HG02973 (cell line): ENCODE measurements at regions not wholly inside any gene's neighbourhood (a gene's known extent, or its start where the extent isn't known, plus 50 kb on each side); places are given as distances from the start of the nearest gene placed in this dataset.
"Not testable (repeated sequence)": the region's sequence is repeated elsewhere in the genome, so short reads cannot be mapped to it uniquely, and the experiment has no call there.

Experiments used
- ATAC-seq: cut with Tn5 transposase; IDR thresholded peaks from one replicate; pipeline ENCODE4 v1.9.1; 2021; ENCODE audit warnings: moderate library complexity; ENCODE audit not compliant: unreplicated experiment

- no peak for ATAC-seq
These were observed 402.5 kb downstream of the STK39 start for GRCh38 chr2:167844714-167845530.

- no peak for ATAC-seq
These were observed 403.7 kb downstream of the STK39 start for GRCh38 chr2:167843657-167844056.

GRCh38 chr2:167843217-167843616 is 404.2 kb downstream of the STK39 start:
- ATAC-seq: no peak

- ATAC-seq: no peak
These were observed 405.3 kb downstream of the STK39 start for GRCh38 chr2:167842047-167842446.

GRCh38 chr2:167835290-167835689 is 412.1 kb downstream of the STK39 start:
- not testable (repeated sequence) for ATAC-seq

GRCh38 chr2:167834707-167835106 is 412.7 kb downstream of the STK39 start:
- no peak for ATAC-seq

- no peak for ATAC-seq
These were observed 414.1 kb downstream of the STK39 start for GRCh38 chr2:167833294-167833693.

GRCh38 chr2:167832868-167833287 is 414.5 kb downstream of the STK39 start:
- no peak for ATAC-seq

GRCh38 chr2:167827352-167828097 is 419.9 kb downstream of the STK39 start:
- ATAC-seq: no peak

GRCh38 chr2:167826906-167827305 is 420.5 kb downstream of the STK39 start:
- no peak for ATAC-seq

- no peak for ATAC-seq
These were observed 421.7 kb downstream of the STK39 start for GRCh38 chr2:167825664-167826063.

GRCh38 chr2:167822690-167823465 is 424.5 kb downstream of the STK39 start:
- ATAC-seq: no peak

- no peak for ATAC-seq
These were observed 426.9 kb downstream of the STK39 start for GRCh38 chr2:167820488-167820887.

GRCh38 chr2:167818521-167818920 is 428.9 kb downstream of the STK39 start:
- ATAC-seq: no peak

GRCh38 chr2:167817908-167818307 is 429.5 kb downstream of the STK39 start:
- ATAC-seq: no peak

GRCh38 chr2:167817422-167817821 is 430.0 kb downstream of the STK39 start:
- ATAC-seq: no peak

GRCh38 chr2:167816874-167817290 is 430.5 kb downstream of the STK39 start:
- ATAC-seq: no peak

GRCh38 chr2:167814881-167815718 is 432.3 kb downstream of the STK39 start:
- no peak for ATAC-seq

- ATAC-seq: not testable (repeated sequence)
These were observed 432.9 kb downstream of the STK39 start for GRCh38 chr2:167814482-167814880.

- not testable (repeated sequence) for ATAC-seq
These were observed 437.6 kb downstream of the STK39 start for GRCh38 chr2:167809799-167810198.
